NT2/D1 (cell line): ENCODE measurements at regions not wholly inside any gene's neighbourhood (a gene's known extent, or its start where the extent isn't known, plus 50 kb on each side); places are given as distances from the start of the nearest gene placed in this dataset.

Source experiments
- YY1 ChIP-seq: IDR thresholded peaks from 2 replicates; pipeline ENCODE4 v1.6.1; 2011; ENCODE audit not compliant: insufficient read length, insufficient read depth
- ZNF274 ChIP-seq: IDR thresholded peaks from 2 replicates; pipeline ENCODE4 v1.6.1; 2011; ENCODE audit warnings: mild to moderate bottlenecking, low read depth, low read length

- TF ChIP-seq YY1 (no peak), ZNF274 (no peak)
These were observed 131.0 kb upstream of the TOPAZ1 start for GRCh38 chr3:44110648-44111047.
